ENCODE measurements at regions not wholly inside any gene's neighbourhood (a gene's known extent, or its start where the extent isn't known, plus 50 kb on each side); places are given as distances from the start of the nearest gene placed in this dataset.

- DNase-seq (ENCODE audit: low read depth in 3 of 3, low spot score in 1 of 3), result no peak
These were observed 267.6 kb downstream of the TMEM167A start for GRCh38 chr5:82809420-82810143.

DNA sequence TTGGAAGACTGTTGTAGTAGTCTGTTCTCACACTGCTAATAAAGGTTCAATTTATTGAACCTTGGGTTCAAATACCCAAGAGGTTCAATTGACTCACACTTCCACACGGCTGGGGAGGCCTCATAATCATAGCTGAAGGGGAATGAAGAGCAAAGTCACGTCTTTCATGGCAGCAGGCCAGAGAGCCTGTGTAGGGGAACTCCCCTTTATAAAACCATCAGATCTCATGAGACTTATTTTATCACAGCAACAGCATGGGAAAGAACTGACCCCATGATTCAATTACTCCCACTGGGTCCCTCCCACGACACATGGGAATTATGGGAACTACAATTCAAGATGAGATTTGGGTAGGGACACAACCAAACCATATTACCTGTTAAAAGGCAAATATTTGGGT, 268.2 kb downstream of the TMEM167A start:
- DNase-seq (ENCODE audit: low read depth in 3 of 3, low spot score in 1 of 3), result no peak

DNA sequence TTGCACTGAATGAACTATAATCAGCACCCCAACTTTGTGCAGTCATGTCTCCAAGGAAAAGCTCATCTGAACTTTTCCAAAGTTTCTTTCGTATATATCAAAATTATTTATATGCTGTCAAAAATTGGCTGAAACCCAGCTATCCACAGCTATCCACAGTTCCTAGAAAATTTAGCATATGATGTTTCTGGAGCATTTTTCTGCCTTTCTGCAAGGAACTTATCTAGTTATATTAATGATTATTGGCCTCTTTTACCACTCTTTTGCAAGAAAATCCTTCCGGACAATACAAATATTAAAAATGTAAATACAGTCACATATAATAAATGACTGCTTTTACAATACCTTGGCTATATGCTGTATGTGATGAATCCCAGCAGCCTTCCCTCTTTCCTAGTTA, 270.2 kb downstream of the TMEM167A start:
- no peak for DNase-seq (ENCODE audit: low read depth in 3 of 3, low spot score in 1 of 3)

DNA sequence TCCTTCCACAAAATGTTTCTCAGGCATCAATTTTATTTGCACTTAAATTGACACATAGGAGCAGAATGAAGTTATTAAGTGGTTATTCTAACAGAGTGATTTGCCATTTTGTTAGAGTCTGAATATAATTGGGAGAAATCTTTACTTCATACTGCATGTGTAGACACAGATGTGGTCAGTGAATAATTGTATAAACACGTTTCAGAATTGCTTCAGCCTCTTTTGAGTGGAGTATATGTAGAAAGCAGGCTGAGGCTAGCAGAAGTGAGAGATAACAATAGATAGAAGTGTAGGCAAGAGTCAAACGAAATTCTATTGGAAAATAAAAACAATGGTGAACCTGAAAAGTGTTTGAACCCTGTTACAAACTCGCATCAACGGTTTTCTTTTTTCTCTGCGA, 270.7 kb downstream of the TMEM167A start:
- DNase-seq (ENCODE audit: low read depth in 3 of 3, low spot score in 1 of 3), result no peak

DNA sequence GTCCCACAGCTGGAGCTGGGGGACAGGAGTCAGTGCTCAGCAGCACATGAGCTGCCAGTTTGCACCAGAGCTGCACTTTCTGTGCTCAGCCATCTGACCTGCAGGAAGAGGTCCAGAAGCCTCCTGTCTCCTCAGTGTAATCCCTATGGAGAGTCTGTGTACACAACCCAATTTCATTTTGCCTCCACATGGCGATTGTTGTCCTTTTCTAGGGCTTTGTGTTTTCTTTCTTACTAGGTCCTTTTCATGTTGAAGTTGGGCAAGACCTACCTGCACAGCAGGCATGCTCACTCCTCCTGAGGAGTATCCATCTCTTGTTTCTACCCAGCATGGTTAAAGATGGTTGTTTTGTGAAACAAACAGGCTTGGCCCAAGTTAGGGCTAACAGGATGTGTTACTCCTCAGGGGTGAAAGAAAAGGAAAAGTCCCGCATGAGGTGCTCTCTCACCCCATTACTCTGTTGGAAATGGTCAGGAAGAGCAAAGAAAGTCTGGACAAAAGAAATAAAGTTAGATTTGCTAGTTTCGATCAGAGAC, 273.0 kb downstream of the TMEM167A start:
- DNase-seq (ENCODE audit: low read depth in 3 of 3, low spot score in 1 of 3), result no peak

GRCh38 chr5:82802954-82803353, 274.2 kb downstream of the TMEM167A start:
- DNase-seq (ENCODE audit: low read depth in 3 of 3, low spot score in 1 of 3), result no peak

GRCh38 chr5:82800826-82801225, 276.4 kb downstream of the TMEM167A start:
- DNase-seq (ENCODE audit: low read depth in 3 of 3, low spot score in 1 of 3), result no peak

- no peak for DNase-seq (ENCODE audit: low read depth in 3 of 3, low spot score in 1 of 3)
These were observed 277.7 kb downstream of the TMEM167A start for GRCh38 chr5:82799361-82800077.

DNA sequence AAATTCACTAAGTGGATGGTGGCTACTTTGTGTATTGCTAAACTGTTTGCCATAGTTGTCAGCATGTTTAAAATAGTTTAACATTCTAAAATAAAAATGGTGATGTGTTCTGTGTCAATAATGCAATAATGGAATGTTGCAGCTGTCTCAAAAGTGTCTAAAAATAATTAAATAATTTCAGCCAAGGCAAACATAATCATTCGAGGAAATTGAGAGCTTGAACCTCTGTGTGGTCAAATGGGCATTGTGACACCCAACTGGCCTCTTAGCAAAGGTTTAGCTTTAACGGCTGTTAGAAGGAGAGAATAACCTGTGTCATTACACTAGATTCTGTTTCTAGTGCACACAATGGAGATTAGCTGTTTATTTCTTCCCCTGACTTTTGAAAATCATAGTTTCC, 278.5 kb downstream of the TMEM167A start:
- DNase-seq (ENCODE audit: low read depth in 3 of 3, low spot score in 1 of 3), result no peak

GRCh38 chr5:82796643-82797416, 280.4 kb downstream of the TMEM167A start:
- no peak for DNase-seq (ENCODE audit: low read depth in 3 of 3, low spot score in 1 of 3)

DNA sequence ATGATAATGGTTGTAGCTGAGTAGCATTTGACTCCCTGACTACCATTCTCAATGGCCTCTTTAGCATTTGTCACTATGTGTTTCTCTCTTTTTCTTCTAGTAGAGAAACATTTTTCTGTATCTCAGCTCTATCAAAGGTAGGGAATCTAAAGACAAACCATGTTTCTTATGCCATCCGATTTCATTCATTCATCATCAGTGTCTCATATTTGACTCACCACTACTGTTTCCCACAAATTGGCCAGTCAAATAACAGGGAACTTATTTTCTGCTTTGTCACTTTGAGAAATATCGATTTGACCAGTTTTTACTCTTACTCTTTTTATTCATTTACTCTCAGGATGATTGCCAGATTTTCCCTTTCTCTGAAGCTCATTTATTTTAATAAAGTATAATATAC, 282.3 kb downstream of the TMEM167A start:
- no peak for DNase-seq (ENCODE audit: low read depth in 3 of 3, low spot score in 1 of 3)

DNA sequence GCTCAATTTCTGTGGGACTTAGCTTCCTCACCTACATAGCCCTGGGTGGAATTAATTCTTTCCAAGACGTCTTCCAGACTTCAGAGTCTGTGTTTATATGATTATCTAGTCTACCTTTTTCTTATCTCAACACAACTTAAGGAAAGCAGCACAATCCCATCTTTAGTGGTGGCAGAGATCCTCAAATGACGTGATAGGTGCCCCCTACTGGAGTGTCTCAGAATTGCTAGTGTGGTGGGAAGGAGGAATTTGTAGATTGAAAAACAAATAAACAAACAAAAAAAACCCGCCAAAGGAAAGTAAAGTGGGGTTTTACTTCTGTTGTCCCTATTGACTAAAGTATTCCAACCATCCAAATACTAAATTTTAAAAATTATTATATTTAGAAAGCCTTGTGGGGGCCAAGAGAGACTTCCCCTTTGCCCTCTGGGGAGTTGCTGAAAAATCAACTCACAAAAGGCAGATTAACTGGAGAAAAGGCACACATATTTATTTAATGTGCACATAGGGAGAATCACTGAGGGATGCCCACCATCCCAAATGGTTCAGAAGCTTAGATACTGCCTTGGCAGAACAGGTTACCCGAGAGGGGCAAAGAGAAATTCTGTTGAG, 283.3 kb downstream of the TMEM167A start:
- peak in 1 of 3 donors; percentile 3 for DNase-seq (ENCODE audit: low read depth in 3 of 3, low spot score in 1 of 3)

- no peak for DNase-seq (ENCODE audit: low read depth in 3 of 3, low spot score in 1 of 3)
These were observed 285.1 kb downstream of the TMEM167A start for GRCh38 chr5:82792096-82792495.

DNA sequence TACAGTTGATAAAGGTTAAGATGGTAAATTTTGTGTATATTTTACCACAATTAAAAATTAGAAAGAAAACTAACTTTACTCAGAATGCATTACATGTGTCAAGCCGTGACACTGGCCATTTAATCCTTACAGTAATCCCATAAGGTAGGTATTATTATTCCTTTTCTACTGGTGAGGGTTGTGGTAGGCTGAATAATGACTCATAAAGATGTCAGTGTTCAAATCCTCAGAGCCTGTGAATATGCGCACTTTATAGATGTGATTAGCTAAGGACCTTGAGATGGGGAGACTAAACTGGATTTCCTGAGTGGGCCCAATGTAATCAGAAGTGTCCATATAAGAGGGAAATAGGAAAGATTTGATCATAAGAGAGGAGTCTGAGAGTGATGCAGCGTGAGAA, 288.1 kb downstream of the TMEM167A start:
- no peak for DNase-seq (ENCODE audit: low read depth in 3 of 3, low spot score in 1 of 3)

GRCh38 chr5:82786748-82787147, 290.4 kb downstream of the TMEM167A start:
- no peak for DNase-seq (ENCODE audit: low read depth in 3 of 3, low spot score in 1 of 3)

DNA sequence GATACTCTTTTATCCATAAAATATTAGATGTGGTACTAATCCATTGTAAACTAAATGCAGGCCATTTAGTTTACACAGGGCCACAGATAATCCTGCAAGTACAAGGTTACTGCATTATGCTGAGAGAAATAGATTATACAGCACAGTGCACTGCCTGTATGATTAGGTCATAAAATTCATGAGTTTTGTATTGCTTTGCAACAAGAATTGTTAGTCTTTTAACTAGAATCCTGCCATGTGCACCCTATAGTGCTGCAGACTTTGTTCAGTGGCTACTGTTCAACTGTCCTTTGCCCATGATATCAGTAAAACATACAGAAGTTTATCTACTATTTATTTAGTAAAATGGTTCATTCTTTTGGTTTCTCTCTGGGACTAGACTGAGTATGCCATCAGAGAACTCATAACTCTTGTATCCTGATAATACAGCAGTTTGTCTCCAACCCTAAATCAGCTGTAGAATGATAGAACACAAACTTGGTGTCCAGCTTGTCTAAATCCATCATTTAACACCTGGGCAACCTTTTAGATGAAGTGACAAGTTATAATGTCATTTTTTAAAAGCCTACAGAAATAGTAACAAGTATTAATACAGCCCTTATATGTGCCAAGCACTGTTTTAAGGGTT, 291.2 kb downstream of the TMEM167A start:
- DNase-seq (ENCODE audit: low read depth in 3 of 3, low spot score in 1 of 3), result no peak

GRCh38 chr5:82785456-82785855, 291.7 kb downstream of the TMEM167A start:
- no peak for DNase-seq (ENCODE audit: low read depth in 3 of 3, low spot score in 1 of 3)

- DNase-seq (ENCODE audit: low read depth in 3 of 3, low spot score in 1 of 3), result no peak
These were observed 292.7 kb downstream of the TMEM167A start for GRCh38 chr5:82784521-82784920.

GRCh38 chr5:82777106-82777505, 300.1 kb downstream of the TMEM167A start:
- DNase-seq (ENCODE audit: low read depth in 3 of 3, low spot score in 1 of 3), result no peak

- DNase-seq (ENCODE audit: low read depth in 3 of 3, low spot score in 1 of 3), result no peak
These were observed 304.9 kb downstream of the TMEM167A start for GRCh38 chr5:82772281-82772680.

- DNase-seq (ENCODE audit: low read depth in 3 of 3, low spot score in 1 of 3), result no peak
These were observed 311.0 kb downstream of the TMEM167A start for GRCh38 chr5:82766206-82766605.

Measured in stimulated activated CD4-positive, alpha-beta T cell treated with anti-CD3 and anti-CD28 coated beads, TNF-alpha, amount 100 ng/mL, for 1 hour (primary cell).